ENCODE measurements at regions not wholly inside any gene's neighbourhood (a gene's known extent, or its start where the extent isn't known, plus 50 kb on each side); places are given as distances from the start of the nearest gene placed in this dataset.

DNA sequence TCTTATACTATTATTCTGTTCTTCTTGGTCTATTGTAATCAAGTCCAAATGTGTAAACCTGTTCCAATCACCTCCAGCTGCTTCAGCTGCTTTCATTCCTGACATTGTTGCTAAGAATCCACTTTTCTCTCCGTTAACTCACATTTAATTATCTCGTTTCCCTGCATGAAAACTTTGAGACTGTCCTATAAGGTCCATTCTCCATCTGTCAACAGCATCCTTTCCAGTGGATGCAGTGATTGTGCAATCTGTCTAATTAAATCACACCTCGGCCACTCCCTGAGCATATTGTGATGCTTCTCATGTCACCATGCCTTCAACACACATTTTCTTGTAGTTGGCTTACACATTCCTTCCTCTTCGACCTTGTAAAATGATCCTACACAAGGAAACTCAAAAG lies 1626.9 kb upstream of the SLC10A2 start:
- TF ChIP-seq, protein P1, sequence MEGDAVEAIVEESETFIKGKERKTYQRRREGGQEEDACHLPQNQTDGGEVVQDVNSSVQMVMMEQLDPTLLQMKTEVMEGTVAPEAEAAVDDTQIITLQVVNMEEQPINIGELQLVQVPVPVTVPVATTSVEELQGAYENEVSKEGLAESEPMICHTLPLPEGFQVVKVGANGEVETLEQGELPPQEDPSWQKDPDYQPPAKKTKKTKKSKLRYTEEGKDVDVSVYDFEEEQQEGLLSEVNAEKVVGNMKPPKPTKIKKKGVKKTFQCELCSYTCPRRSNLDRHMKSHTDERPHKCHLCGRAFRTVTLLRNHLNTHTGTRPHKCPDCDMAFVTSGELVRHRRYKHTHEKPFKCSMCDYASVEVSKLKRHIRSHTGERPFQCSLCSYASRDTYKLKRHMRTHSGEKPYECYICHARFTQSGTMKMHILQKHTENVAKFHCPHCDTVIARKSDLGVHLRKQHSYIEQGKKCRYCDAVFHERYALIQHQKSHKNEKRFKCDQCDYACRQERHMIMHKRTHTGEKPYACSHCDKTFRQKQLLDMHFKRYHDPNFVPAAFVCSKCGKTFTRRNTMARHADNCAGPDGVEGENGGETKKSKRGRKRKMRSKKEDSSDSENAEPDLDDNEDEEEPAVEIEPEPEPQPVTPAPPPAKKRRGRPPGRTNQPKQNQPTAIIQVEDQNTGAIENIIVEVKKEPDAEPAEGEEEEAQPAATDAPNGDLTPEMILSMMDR (IDR thresholded peaks at IDR 0.05; ENCODE audit: control extremely low read depth in 1 of 3, insufficient read depth in 1 of 3, low read depth in 1 of 3, low read length in 3 of 3), result no peak
- TF ChIP-seq EZH2 (IDR thresholded peaks at IDR 0.05; ENCODE audit: low read depth, low read length, severe bottlenecking), result no peak
- TF ChIP-seq MAFK (IDR thresholded peaks at IDR 0.05; ENCODE audit: low read depth, low read length), result no peak
- no peak for TF ChIP-seq POLR2A (IDR thresholded peaks at IDR 0.05; ENCODE audit: control extremely low read depth in 1 of 2, low read depth in 2 of 2, low read length in 2 of 2)
- TF ChIP-seq RAD21 (IDR thresholded peaks at IDR 0.05 in 1 of 2, conservative IDR thresholded peaks at IDR 0.05 in 1 of 2; ENCODE audit: low read depth in 2 of 2, low read length in 2 of 2), result no peak
- TF ChIP-seq, protein P2, sequence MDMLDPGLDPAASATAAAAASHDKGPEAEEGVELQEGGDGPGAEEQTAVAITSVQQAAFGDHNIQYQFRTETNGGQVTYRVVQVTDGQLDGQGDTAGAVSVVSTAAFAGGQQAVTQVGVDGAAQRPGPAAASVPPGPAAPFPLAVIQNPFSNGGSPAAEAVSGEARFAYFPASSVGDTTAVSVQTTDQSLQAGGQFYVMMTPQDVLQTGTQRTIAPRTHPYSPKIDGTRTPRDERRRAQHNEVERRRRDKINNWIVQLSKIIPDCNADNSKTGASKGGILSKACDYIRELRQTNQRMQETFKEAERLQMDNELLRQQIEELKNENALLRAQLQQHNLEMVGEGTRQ (IDR thresholded peaks at IDR 0.05; ENCODE audit: low read length), result no peak
- no peak for TF ChIP-seq POLR2AphosphoS5 (IDR thresholded peaks at IDR 0.05; ENCODE audit: low read depth, low read length)
- TF ChIP-seq RFX5 (IDR thresholded peaks at IDR 0.05; ENCODE audit: borderline replicate concordance, low read depth, low read length), result no peak
- TF ChIP-seq KDM1A (IDR thresholded peaks at IDR 0.05; ENCODE audit: borderline replicate concordance, low read length), result no peak
- no peak for TF ChIP-seq EP300 (IDR thresholded peaks at IDR 0.05; ENCODE audit: borderline replicate concordance in 1 of 2, low read depth in 2 of 2, low read length in 2 of 2)
- no peak for TF ChIP-seq GTF2F1 (IDR thresholded peaks at IDR 0.05; ENCODE audit: borderline replicate concordance, low read depth, low read length)
